IPS DF 6.9 (cell line): ENCODE measurements at regions not wholly inside any gene's neighbourhood (a gene's known extent, or its start where the extent isn't known, plus 50 kb on each side); places are given as distances from the start of the nearest gene placed in this dataset.
"Not testable (repeated sequence)": the region's sequence is repeated elsewhere in the genome, so short reads cannot be mapped to it uniquely, and the experiment has no call there.

Experiments used
- DNase-seq: peaks from one replicate; pipeline ENCODE4 v3.0.0-alpha.2; 2013; ENCODE audit warnings: low read depth, low spot score
- H3K27ac ChIP-seq: one replicate; pipeline ENCODE4 v1.5.1; 2013; ENCODE audit warnings: low read length, control low read depth
- H3K27me3 ChIP-seq: 2 replicates; pipeline ENCODE4 v1.6.1; 2013; ENCODE audit warnings: mild to moderate bottlenecking, low read length; ENCODE audit not compliant: control insufficient read depth, insufficient read depth
- H3K36me3 ChIP-seq: 2 replicates; pipeline ENCODE4 v1.6.1; 2013; ENCODE audit warnings: low read length; ENCODE audit not compliant: control insufficient read depth, insufficient read depth
- H3K4me1 ChIP-seq: 2 replicates; pipeline ENCODE4 v1.6.1; 2013; ENCODE audit warnings: low read length; ENCODE audit not compliant: control insufficient read depth, insufficient read depth
- H3K4me3 ChIP-seq: 2 replicates; pipeline ENCODE4 v1.5.1; 2013; ENCODE audit warnings: mild to moderate bottlenecking, low read length
- H3K9me3 ChIP-seq: 2 replicates; pipeline ENCODE4 v1.6.1; 2013; ENCODE audit warnings: low read length, inconsistent platforms; ENCODE audit not compliant: control insufficient read depth, insufficient read depth
- WGBS: extraction: QIAGEN DNeasy Blood & Tissue Kit; methylation state at CpG from one replicate; pipeline ENCODE4 v1.1.7; 2013; ENCODE audit warnings: mixed read lengths, missing lambda C conversion rate; ENCODE audit not compliant: insufficient read length, insufficient coverage; 5-methylcytosine and 5-hydroxymethylcytosine counted together

- peaks cover 14% of the 10 kb centered on the region for H3K36me3 ChIP-seq
- no CpG with 5 or more reads among the region's 14 CpGs for WGBS
- H3K4me3 ChIP-seq, result no peak overlapping the region
- H3K27me3 ChIP-seq, result no peaks in the 10 kb centered on the region
- no peak for DNase-seq
- H3K27ac ChIP-seq, result no peak overlapping the region
- no peaks in the 10 kb centered on the region for H3K4me1 ChIP-seq
- peaks cover 2% of the 10 kb centered on the region; the same call in 1 of the 2 replicates for H3K9me3 ChIP-seq
Measured at GRCh38 chr12:124472690-124473279, 94.6 kb downstream of the NCOR2 start.

- no peak for DNase-seq
- Histone ChIP-seq H3K9me3 (peaks cover 2% of the 10 kb centered on the region; the same call in 1 of the 2 replicates), H3K27ac (no peak overlapping the region), H3K36me3 (peaks cover 14% of the 10 kb centered on the region), H3K27me3 (no peaks in the 10 kb centered on the region), H3K4me1 (no peaks in the 10 kb centered on the region), H3K4me3 (no peak overlapping the region)
- no CpG with 5 or more reads among the region's 2 CpGs for WGBS
Measured at GRCh38 chr12:124471828-124472227, 95.6 kb downstream of the NCOR2 start.

GRCh38 chr12:124470806-124471205 is 96.6 kb downstream of the NCOR2 start:
- Histone ChIP-seq H3K4me3 (no peak overlapping the region), H3K27me3 (no peaks in the 10 kb centered on the region), H3K36me3 (peaks cover 22% of the 10 kb centered on the region), H3K27ac (no peak overlapping the region), H3K4me1 (no peaks in the 10 kb centered on the region), H3K9me3 (peaks cover 2% of the 10 kb centered on the region; the same call in 1 of the 2 replicates)
- DNase-seq, result no peak
- no CpG with 5 or more reads among the region's 10 CpGs for WGBS

GRCh38 chr12:124470139-124470538 is 97.3 kb downstream of the NCOR2 start:
- no CpG with 5 or more reads among the region's 5 CpGs for WGBS
- Histone ChIP-seq H3K36me3 (peaks cover 28% of the 10 kb centered on the region), H3K27ac (no peak overlapping the region), H3K9me3 (peaks cover 2% of the 10 kb centered on the region; the same call in 1 of the 2 replicates), H3K4me1 (no peaks in the 10 kb centered on the region), H3K27me3 (no peaks in the 10 kb centered on the region), H3K4me3 (no peak overlapping the region)
- no peak for DNase-seq

- H3K36me3 ChIP-seq, result peaks cover 25% of the 10 kb centered on the region
- H3K4me1 ChIP-seq, result no peaks in the 10 kb centered on the region
- H3K27ac ChIP-seq, result no peak overlapping the region
- H3K4me3 ChIP-seq, result no peak overlapping the region
- WGBS, result no CpG with 5 or more reads among the region's 11 CpGs
- peak; percentile 18 for DNase-seq
- no peaks in the 10 kb centered on the region for H3K27me3 ChIP-seq
- peaks cover 2% of the 10 kb centered on the region; the same call in 1 of the 2 replicates for H3K9me3 ChIP-seq
Measured at GRCh38 chr12:124469193-124469888, 98.1 kb downstream of the NCOR2 start.

GRCh38 chr12:124467549-124467948 is 99.9 kb downstream of the NCOR2 start:
- H3K27ac ChIP-seq, H3K27me3 ChIP-seq, H3K4me3 ChIP-seq, DNase-seq, H3K9me3 ChIP-seq, H3K4me1 ChIP-seq: not testable (repeated sequence)
- peaks cover 21% of the 10 kb centered on the region; the same call in 1 of the 2 replicates for H3K36me3 ChIP-seq
- WGBS, result 100% methylated on average over 1 of the region's 1 CpG

GRCh38 chr12:124466216-124467128 is 100.9 kb downstream of the NCOR2 start:
- Histone ChIP-seq H3K27me3 (no peaks in the 10 kb centered on the region), H3K9me3 (no peaks in the 10 kb centered on the region), H3K36me3 (peaks cover 20% of the 10 kb centered on the region; the same call in 1 of the 2 replicates), H3K4me1 (no peaks in the 10 kb centered on the region; the same call in 1 of the 2 replicates), H3K27ac (no peak overlapping the region), H3K4me3 (no peak overlapping the region)
- 100% methylated on average over 1 of the region's 29 CpGs for WGBS
- DNase-seq, result no peak

- no CpG with 5 or more reads among the region's 1 CpG for WGBS
- Histone ChIP-seq H3K9me3 (no peaks in the 10 kb centered on the region), H3K27me3 (no peaks in the 10 kb centered on the region), H3K27ac (no peak overlapping the region), H3K4me3 (no peak overlapping the region), H3K36me3 (peaks cover 19% of the 10 kb centered on the region; the same call in 1 of the 2 replicates), H3K4me1 (no peaks in the 10 kb centered on the region; the same call in 1 of the 2 replicates)
- no peak for DNase-seq
Measured at GRCh38 chr12:124465473-124465872, 101.9 kb downstream of the NCOR2 start.

GRCh38 chr12:124464830-124465229 is 102.6 kb downstream of the NCOR2 start:
- no peak for DNase-seq
- Histone ChIP-seq H3K27ac (no peak overlapping the region), H3K9me3 (no peaks in the 10 kb centered on the region), H3K4me3 (no peak overlapping the region), H3K36me3 (peaks cover 23% of the 10 kb centered on the region), H3K27me3 (no peaks in the 10 kb centered on the region), H3K4me1 (no peaks in the 10 kb centered on the region; the same call in 1 of the 2 replicates)
- no CpG with 5 or more reads among the region's 4 CpGs for WGBS

GRCh38 chr12:124464062-124464461 is 103.3 kb downstream of the NCOR2 start:
- no CpG with 5 or more reads among the region's 4 CpGs for WGBS
- Histone ChIP-seq H3K27me3 (no peaks in the 10 kb centered on the region), H3K4me3 (no peak overlapping the region), H3K4me1 (no peaks in the 10 kb centered on the region; the same call in 1 of the 2 replicates), H3K9me3 (no peaks in the 10 kb centered on the region), H3K27ac (no peak overlapping the region), H3K36me3 (peaks cover 28% of the 10 kb centered on the region)
- DNase-seq, result no peak
